DND-41 (cell line): ENCODE measurements at regions not wholly inside any gene's neighbourhood (a gene's known extent, or its start where the extent isn't known, plus 50 kb on each side); places are given as distances from the start of the nearest gene placed in this dataset.

Source experiments
- ATAC-seq: fragments of 200-7000 bp; cut with Tn5 transposase; 3 replicates; pipeline ENCODE4 v1.9.1; 2021; ENCODE audit warnings: low read depth; ENCODE audit not compliant: insufficient read depth
- DNase-seq: peaks from one replicate; pipeline ENCODE4 v3.0.0-alpha.2; 2020
- H2AFZ ChIP-seq: 2 replicates; pipeline ENCODE4 v1.6.0; 2012; ENCODE audit warnings: low read depth, low read length
- H3K27ac ChIP-seq: 2 replicates; pipeline ENCODE4 v1.5.1; 2012; ENCODE audit warnings: low read length, inconsistent platforms
- H3K27me3 ChIP-seq: fragments of 200-600 bp; sonication (generic); 2 replicates; pipeline ENCODE4 v1.6.0; 2012; ENCODE audit warnings: low read length, mild to moderate bottlenecking, inconsistent platforms; ENCODE audit not compliant: insufficient read depth, poor library complexity
- H3K36me3 ChIP-seq: 2 replicates; pipeline ENCODE4 v1.5.1; 2012; ENCODE audit warnings: low read length, inconsistent platforms; ENCODE audit not compliant: insufficient read depth
- H3K4me1 ChIP-seq: 2 replicates; pipeline ENCODE4 v1.5.1; 2012; ENCODE audit warnings: mild to moderate bottlenecking, low read length; ENCODE audit not compliant: insufficient read depth
- H3K4me2 ChIP-seq: 2 replicates; pipeline ENCODE4 v1.6.0; 2012; ENCODE audit warnings: mild to moderate bottlenecking, moderate library complexity, low read length, inconsistent platforms; ENCODE audit not compliant: insufficient read depth
- H3K4me3 ChIP-seq, 2 experiments: fragments of 200-600 bp in 1 of 2; shearing (Covaris generic) in 1 of 2; 2 replicates each; pipeline ENCODE4 v1.5.1; 2012 to 2016; ENCODE audit warnings: inconsistent platforms in 2 of 2, low read length in 2 of 2, mild to moderate bottlenecking in 2 of 2, low read depth in 1 of 2, moderate library complexity in 1 of 2
- H3K79me2 ChIP-seq: 2 replicates; pipeline ENCODE4 v1.6.0; 2012; ENCODE audit warnings: low read length, inconsistent platforms; ENCODE audit not compliant: insufficient read depth
- H3K9ac ChIP-seq: 2 replicates; pipeline ENCODE4 v1.6.0; 2012; ENCODE audit warnings: low read depth, mild to moderate bottlenecking, inconsistent platforms, low read length, moderate library complexity
- H3K9me3 ChIP-seq: 2 replicates; pipeline ENCODE4 v1.5.1; 2012; ENCODE audit warnings: low read length, moderate library complexity, mild to moderate bottlenecking, inconsistent platforms; ENCODE audit not compliant: insufficient read depth, severe bottlenecking
- H4K20me1 ChIP-seq: 2 replicates; pipeline ENCODE4 v1.6.0; 2012; ENCODE audit warnings: low read length; ENCODE audit not compliant: insufficient read depth
- EZH2 ChIP-seq: IDR thresholded peaks from 3 replicates; pipeline ENCODE4 v1.6.1; 2012; ENCODE audit warnings: borderline replicate concordance, low read depth, mild to moderate bottlenecking, moderate library complexity, low read length, inconsistent platforms; ENCODE audit not compliant: severe bottlenecking
- TF ChIP-seq, protein P1 (sequence below): IDR thresholded peaks from 2 replicates; pipeline ENCODE4 v1.5.1; 2012; ENCODE audit warnings: borderline replicate concordance, low read length, moderate library complexity, mild to moderate bottlenecking; ENCODE audit not compliant: poor library complexity, severe bottlenecking; ENCODE audit errors: extremely low read depth

DNA sequence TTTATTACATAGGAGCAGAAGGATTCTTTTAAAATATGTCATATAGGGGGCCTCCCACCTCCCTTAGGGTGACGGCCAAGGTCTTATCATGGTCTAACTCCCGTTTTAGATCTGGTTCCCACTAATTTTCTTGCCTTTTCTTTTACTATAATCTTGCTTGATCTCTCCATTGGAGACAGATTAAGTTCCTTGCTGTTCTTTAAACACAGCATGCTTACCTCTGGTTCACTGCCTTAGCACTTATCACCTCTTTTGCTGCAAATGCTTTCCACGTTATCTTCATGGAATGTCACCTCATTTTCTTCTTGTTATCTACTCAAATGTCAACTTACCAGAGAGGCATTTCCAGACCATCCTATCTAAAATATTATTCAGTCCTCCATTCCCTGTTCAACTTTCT, 1047.6 kb downstream of the TLE4 start:
- H3K4me1 ChIP-seq = no peaks in the 10 kb centered on the region
- no peak overlapping the region for H2AFZ ChIP-seq
- no peak overlapping the region for H3K4me2 ChIP-seq
- no peak overlapping the region for H3K9ac ChIP-seq
- no peaks in the 10 kb centered on the region for H3K9me3 ChIP-seq
- H3K4me3 ChIP-seq = no peak overlapping the region
- ATAC-seq (no peak), DNase-seq (no peak)
- H3K27ac ChIP-seq = no peak overlapping the region
- no peaks in the 10 kb centered on the region for H3K36me3 ChIP-seq
- no peaks in the 10 kb centered on the region for H3K27me3 ChIP-seq
- H3K79me2 ChIP-seq = no peaks in the 10 kb centered on the region
- no peaks in the 10 kb centered on the region for H4K20me1 ChIP-seq
- TF ChIP-seq, protein P1, sequence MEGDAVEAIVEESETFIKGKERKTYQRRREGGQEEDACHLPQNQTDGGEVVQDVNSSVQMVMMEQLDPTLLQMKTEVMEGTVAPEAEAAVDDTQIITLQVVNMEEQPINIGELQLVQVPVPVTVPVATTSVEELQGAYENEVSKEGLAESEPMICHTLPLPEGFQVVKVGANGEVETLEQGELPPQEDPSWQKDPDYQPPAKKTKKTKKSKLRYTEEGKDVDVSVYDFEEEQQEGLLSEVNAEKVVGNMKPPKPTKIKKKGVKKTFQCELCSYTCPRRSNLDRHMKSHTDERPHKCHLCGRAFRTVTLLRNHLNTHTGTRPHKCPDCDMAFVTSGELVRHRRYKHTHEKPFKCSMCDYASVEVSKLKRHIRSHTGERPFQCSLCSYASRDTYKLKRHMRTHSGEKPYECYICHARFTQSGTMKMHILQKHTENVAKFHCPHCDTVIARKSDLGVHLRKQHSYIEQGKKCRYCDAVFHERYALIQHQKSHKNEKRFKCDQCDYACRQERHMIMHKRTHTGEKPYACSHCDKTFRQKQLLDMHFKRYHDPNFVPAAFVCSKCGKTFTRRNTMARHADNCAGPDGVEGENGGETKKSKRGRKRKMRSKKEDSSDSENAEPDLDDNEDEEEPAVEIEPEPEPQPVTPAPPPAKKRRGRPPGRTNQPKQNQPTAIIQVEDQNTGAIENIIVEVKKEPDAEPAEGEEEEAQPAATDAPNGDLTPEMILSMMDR = no peak
- no peak for TF ChIP-seq EZH2

DNA sequence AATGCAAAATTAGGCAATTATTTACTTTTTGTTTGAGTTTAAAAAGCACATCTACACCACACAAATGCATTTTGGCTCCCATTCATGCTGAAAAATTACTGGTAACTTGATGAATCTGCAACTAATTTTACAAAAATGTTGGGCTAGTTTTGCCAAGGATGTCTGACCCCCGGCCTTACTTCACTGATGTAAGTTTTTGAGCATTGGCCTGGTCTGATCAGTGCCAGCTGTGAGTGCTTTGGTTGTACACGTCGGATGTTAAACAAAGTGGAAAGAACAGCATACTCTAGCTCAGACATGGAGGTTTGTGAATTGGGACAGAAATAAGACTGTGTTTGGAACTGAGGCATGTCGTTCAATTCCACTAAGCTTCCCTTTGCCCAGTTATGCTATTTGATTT, 1044.2 kb downstream of the TLE4 start:
- H4K20me1 ChIP-seq = no peaks in the 10 kb centered on the region
- no peaks in the 10 kb centered on the region for H3K79me2 ChIP-seq
- ATAC-seq = no peak
- H3K27ac ChIP-seq = no peak overlapping the region
- no peaks in the 10 kb centered on the region for H3K4me1 ChIP-seq
- no peak overlapping the region for H2AFZ ChIP-seq
- no peaks in the 10 kb centered on the region for H3K9me3 ChIP-seq
- no peak for DNase-seq
- no peak overlapping the region for H3K4me2 ChIP-seq
- TF ChIP-seq EZH2 = no peak
- TF ChIP-seq, protein P1 = no peak
- no peak overlapping the region for H3K4me3 ChIP-seq
- H3K36me3 ChIP-seq = no peaks in the 10 kb centered on the region
- H3K9ac ChIP-seq = no peak overlapping the region
- no peaks in the 10 kb centered on the region for H3K27me3 ChIP-seq

DNA sequence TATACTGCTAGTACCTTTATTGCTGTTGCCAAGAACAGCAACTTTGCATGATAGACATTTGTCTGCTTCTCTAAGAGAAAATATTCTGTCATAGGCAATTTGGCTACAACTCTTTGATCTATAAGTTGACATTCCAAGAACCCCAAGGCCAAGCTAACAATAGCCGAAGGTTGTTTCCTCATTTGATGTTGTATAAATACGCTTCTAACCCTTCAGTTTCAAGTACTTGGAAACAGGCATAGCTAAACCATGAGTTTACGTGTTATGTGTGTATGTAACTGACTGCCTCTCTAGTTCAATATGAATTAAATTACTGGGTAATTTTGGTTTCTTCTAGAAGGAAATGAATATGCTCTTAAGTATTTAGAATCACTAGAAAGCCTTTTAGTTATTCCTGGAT, 1034.0 kb downstream of the TLE4 start:
- DNase-seq = no peak
- Histone ChIP-seq H3K27ac (no peak overlapping the region), H3K4me2 (no peak overlapping the region), H3K9me3 (no peaks in the 10 kb centered on the region), H4K20me1 (no peaks in the 10 kb centered on the region), H3K9ac (no peak overlapping the region), H3K4me3 (no peak overlapping the region), H3K36me3 (no peaks in the 10 kb centered on the region), H3K27me3 (no peaks in the 10 kb centered on the region), H3K4me1 (no peaks in the 10 kb centered on the region), H3K79me2 (no peaks in the 10 kb centered on the region), H2AFZ (no peak overlapping the region)
- ATAC-seq = no peak
- no peak for TF ChIP-seq EZH2
- TF ChIP-seq, protein P1 = no peak

DNA sequence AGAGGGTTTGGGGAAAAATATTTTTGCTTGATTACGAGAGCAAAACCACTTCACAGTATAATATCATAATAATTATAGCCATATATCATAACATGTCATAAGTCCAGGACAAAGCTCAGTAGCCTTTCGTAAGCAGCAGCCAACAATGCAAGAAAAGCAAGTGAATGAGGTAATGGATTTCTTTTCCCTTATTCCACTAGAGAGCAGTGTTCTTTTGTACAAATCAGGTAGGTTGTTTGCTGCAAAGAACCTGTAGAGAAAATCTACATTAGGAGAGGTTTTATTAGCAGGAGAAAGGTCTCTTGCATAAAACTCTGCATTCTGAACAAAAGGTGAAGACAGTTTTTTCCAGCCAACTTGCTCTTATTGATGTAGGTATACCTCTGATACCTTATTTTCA, 1033.4 kb downstream of the TLE4 start:
- DNase-seq = no peak

More for the DNA sequence above, 1033.4 kb downstream of the TLE4 start:
- Histone ChIP-seq H3K27me3 (no peaks in the 10 kb centered on the region), H4K20me1 (no peaks in the 10 kb centered on the region), H2AFZ (no peak overlapping the region), H3K27ac (no peak overlapping the region), H3K9ac (no peak overlapping the region), H3K4me3 (no peak overlapping the region), H3K9me3 (no peaks in the 10 kb centered on the region), H3K36me3 (no peaks in the 10 kb centered on the region), H3K4me1 (no peaks in the 10 kb centered on the region), H3K79me2 (no peaks in the 10 kb centered on the region), H3K4me2 (no peak overlapping the region)
- TF ChIP-seq EZH2 = no peak
- TF ChIP-seq, protein P1 = peak; percentile 64
- ATAC-seq = peak; percentile 45; the same call in 1 of the 3 replicates
